ENCODE measurements at regions not wholly inside any gene's neighbourhood (a gene's known extent, or its start where the extent isn't known, plus 50 kb on each side); places are given as distances from the start of the nearest gene placed in this dataset.
"Not testable (repeated sequence)": the region's sequence is repeated elsewhere in the genome, so short reads cannot be mapped to it uniquely, and the experiment has no call there.

- no peak for FAIRE-seq
- no peak for DNase-seq (ENCODE audit: insufficient read length, low spot score)
These were observed 520.4 kb downstream of the NLGN4X start for GRCh38 chrX:5708251-5708650.

- DNase-seq (ENCODE audit: insufficient read length, low spot score) (no peak), FAIRE-seq (no peak)
These were observed 525.8 kb downstream of the NLGN4X start for GRCh38 chrX:5702890-5703289.

GRCh38 chrX:5695971-5696370 lies 532.7 kb downstream of the NLGN4X start:
- no peak for DNase-seq (ENCODE audit: insufficient read length, low spot score)
- no peak for FAIRE-seq

- FAIRE-seq (no peak), DNase-seq (ENCODE audit: insufficient read length, low spot score) (no peak)
These were observed 544.7 kb downstream of the NLGN4X start for GRCh38 chrX:5683996-5684395.

GRCh38 chrX:5681159-5681558 lies 547.5 kb downstream of the NLGN4X start:
- FAIRE-seq (no peak), DNase-seq (ENCODE audit: insufficient read length, low spot score) (no peak)

- DNase-seq (ENCODE audit: insufficient read length, low spot score) (no peak), FAIRE-seq (no peak)
These were observed 554.6 kb downstream of the NLGN4X start for GRCh38 chrX:5674036-5674435.

- no peak for DNase-seq (ENCODE audit: insufficient read length, low spot score)
- no peak for FAIRE-seq
These were observed 556.6 kb downstream of the NLGN4X start for GRCh38 chrX:5672099-5672498.

- not testable (repeated sequence) for DNase-seq (ENCODE audit: insufficient read length, low spot score); FAIRE-seq
These were observed 562.0 kb downstream of the NLGN4X start for GRCh38 chrX:5666689-5667088.

GRCh38 chrX:5656544-5656943 lies 572.1 kb downstream of the NLGN4X start:
- FAIRE-seq (no peak), DNase-seq (ENCODE audit: insufficient read length, low spot score) (no peak)

- DNase-seq (ENCODE audit: insufficient read length, low spot score) (no peak), FAIRE-seq (no peak)
These were observed 577.8 kb downstream of the NLGN4X start for GRCh38 chrX:5650904-5651303.

- no peak for FAIRE-seq
These were observed 579.6 kb downstream of the NLGN4X start for GRCh38 chrX:5648941-5649568.

GRCh38 chrX:5646818-5647217 lies 581.8 kb downstream of the NLGN4X start:
- no peak for FAIRE-seq
- no peak for DNase-seq (ENCODE audit: insufficient read length, low spot score)

More at GRCh38 chrX:5648941-5649568, 579.6 kb downstream of the NLGN4X start:
- DNase-seq (ENCODE audit: insufficient read length, low spot score) = no peak

- DNase-seq (ENCODE audit: insufficient read length, low spot score) = no peak
- FAIRE-seq = no peak
These were observed 583.9 kb downstream of the NLGN4X start for GRCh38 chrX:5644776-5645175.

GRCh38 chrX:5640071-5640470 lies 588.6 kb downstream of the NLGN4X start:
- no peak for FAIRE-seq
- no peak for DNase-seq (ENCODE audit: insufficient read length, low spot score)

- DNase-seq (ENCODE audit: insufficient read length, low spot score) = no peak
- no peak for FAIRE-seq
These were observed 590.1 kb downstream of the NLGN4X start for GRCh38 chrX:5638572-5638971.

GRCh38 chrX:5632887-5633286 lies 595.8 kb downstream of the NLGN4X start:
- DNase-seq (ENCODE audit: insufficient read length, low spot score) (no peak), FAIRE-seq (no peak)

GRCh38 chrX:5632061-5632614 lies 596.5 kb downstream of the NLGN4X start:
- FAIRE-seq (no peak), DNase-seq (ENCODE audit: insufficient read length, low spot score) (no peak)

GRCh38 chrX:5617666-5618065 lies 611.0 kb downstream of the NLGN4X start:
- DNase-seq (ENCODE audit: insufficient read length, low spot score) (no peak), FAIRE-seq (no peak)

GRCh38 chrX:5595570-5595969 lies 633.1 kb downstream of the NLGN4X start:
- no peak for DNase-seq (ENCODE audit: insufficient read length, low spot score)
- no peak for FAIRE-seq

- DNase-seq (ENCODE audit: insufficient read length, low spot score) (no peak), FAIRE-seq (no peak)
These were observed 641.9 kb downstream of the NLGN4X start for GRCh38 chrX:5586726-5587125.

- FAIRE-seq (no peak), DNase-seq (ENCODE audit: insufficient read length, low spot score) (no peak)
These were observed 653.3 kb downstream of the NLGN4X start for GRCh38 chrX:5575407-5575806.

- DNase-seq (ENCODE audit: insufficient read length, low spot score) (no peak), FAIRE-seq (no peak)
These were observed 659.7 kb downstream of the NLGN4X start for GRCh38 chrX:5568934-5569333.

GRCh38 chrX:5559386-5559785 lies 669.3 kb downstream of the NLGN4X start:
- no peak for FAIRE-seq
- DNase-seq (ENCODE audit: insufficient read length, low spot score) = no peak

All from HTR-8/SVneo (cell line).